HG02571 (cell line): ENCODE measurements at regions not wholly inside any gene's neighbourhood (a gene's known extent, or its start where the extent isn't known, plus 50 kb on each side); places are given as distances from the start of the nearest gene placed in this dataset.

Experiments used
- ATAC-seq: cut with Tn5 transposase; IDR thresholded peaks from one replicate; pipeline ENCODE4 v1.9.1; 2021; ENCODE audit warnings: mild to moderate bottlenecking, moderate library complexity; ENCODE audit not compliant: unreplicated experiment

GRCh38 chr7:46565253-46566096, 644.4 kb upstream of the IGFBP3 start:
- no peak for ATAC-seq

DNA sequence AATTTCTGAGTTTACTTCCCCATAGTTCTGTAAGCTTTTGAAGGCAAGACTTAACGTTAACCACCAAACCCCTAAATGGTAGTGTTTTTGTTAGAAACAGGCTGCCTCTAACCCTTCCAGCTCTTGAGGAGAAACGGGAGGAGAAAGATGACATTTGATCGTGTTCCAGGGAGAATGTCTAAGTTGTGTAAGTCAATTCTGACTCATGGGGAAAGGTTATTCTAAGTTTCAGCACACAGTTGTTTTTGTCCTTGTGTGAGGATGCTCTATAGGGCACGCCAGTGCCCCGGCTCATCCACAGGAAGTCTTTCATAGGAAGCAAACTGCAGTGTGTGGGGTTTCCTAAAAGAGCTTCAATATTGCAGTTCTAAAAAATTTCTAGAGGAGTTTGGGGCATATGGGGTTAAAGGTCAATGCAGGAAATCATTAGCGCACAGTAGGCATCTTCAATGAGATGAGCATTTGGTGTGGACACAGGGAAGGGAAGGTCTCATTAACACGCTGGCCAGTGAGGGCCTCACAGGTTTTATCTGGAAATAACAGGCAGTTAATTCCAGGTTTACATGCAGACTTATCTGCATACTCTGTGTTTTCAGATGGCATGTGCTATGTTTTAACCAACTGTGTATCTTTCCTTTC, 638.2 kb upstream of the IGFBP3 start:
- no peak for ATAC-seq

- ATAC-seq = no peak
Measured at GRCh38 chr7:46558482-46559193, 637.6 kb upstream of the IGFBP3 start.

DNA sequence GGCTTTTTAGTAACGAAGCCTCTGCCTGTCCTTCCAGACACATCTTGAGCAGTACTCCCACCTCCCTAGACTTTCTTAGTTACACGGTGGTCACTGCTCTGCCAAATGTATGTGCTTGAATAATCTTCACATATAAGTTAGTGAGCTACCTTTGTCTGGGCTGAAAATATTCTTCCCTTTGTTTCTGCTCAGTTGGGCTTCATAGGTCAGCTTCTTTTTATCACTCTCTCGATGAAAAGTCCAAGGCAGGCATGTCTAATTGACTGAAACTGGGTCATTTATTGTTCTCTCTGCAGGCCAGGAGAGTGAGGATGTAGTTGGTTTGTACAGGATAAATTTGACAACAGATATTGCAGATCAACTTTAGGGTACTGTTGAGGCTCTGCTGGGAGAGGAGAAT, 636.7 kb upstream of the IGFBP3 start:
- no peak for ATAC-seq

- ATAC-seq = no peak
Measured at GRCh38 chr7:46557295-46557711, 636.2 kb upstream of the IGFBP3 start.

GRCh38 chr7:46554688-46555422, 633.8 kb upstream of the IGFBP3 start:
- ATAC-seq = no peak

DNA sequence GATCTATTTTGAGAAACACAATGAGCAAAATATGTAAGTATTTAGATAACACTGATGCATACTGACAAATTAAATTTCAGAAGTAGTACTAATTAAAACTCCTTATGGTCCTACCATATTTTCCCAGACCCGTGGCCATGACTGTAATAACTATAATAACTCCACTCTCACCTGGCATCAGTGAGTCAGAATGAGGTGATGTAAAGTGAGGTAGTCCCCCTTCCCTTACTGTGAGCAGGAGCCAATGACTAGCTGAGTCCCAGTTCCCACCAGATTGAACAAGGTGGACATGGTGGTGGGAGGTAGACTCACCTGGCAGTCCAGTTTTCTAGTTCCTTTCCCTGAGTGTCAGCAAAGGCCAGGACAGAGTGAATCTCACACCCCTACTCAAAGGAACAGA, 630.5 kb upstream of the IGFBP3 start:
- no peak for ATAC-seq

DNA sequence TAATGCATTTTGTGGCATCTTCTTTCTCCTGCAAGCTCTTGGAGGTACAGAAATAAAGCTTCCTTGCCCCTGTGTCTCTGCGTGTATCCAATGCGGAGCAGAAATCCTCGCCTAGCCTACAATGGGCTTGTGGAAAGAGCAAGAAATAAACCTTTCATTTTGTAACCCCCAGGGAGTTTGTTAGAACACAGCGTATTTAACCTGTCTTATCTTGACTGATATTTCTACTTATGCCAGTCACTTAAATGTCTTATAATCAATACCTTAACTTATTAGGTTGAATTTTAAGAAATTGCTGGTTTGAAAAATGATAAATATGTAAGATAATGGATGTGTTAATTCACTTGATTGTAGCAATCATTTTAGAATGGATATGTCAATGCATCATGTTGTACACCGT, 629.8 kb upstream of the IGFBP3 start:
- ATAC-seq = no peak

GRCh38 chr7:46549892-46550639, 629.0 kb upstream of the IGFBP3 start:
- ATAC-seq = no peak

- ATAC-seq = no peak
Measured at GRCh38 chr7:46549347-46549746, 628.3 kb upstream of the IGFBP3 start.

DNA sequence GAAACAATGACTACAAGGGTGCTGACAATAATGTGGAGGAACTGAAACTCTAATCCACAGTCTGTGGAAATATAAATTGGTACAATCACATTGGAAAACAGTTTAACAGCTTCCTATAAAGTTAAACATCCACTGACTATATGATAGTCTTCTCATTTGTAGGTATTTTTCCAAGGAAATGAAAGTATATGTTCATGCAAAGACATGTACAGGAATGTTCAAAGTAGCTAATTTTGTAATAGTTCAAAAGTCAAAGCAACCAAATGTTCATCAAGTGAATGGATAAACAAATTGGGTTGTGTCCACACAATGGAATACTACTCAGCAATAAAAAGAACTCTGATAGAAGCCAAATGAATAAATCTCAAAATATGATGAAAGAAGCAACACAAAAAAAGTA, 626.0 kb upstream of the IGFBP3 start:
- ATAC-seq = no peak

GRCh38 chr7:46545790-46546189, 624.7 kb upstream of the IGFBP3 start:
- ATAC-seq = no peak

DNA sequence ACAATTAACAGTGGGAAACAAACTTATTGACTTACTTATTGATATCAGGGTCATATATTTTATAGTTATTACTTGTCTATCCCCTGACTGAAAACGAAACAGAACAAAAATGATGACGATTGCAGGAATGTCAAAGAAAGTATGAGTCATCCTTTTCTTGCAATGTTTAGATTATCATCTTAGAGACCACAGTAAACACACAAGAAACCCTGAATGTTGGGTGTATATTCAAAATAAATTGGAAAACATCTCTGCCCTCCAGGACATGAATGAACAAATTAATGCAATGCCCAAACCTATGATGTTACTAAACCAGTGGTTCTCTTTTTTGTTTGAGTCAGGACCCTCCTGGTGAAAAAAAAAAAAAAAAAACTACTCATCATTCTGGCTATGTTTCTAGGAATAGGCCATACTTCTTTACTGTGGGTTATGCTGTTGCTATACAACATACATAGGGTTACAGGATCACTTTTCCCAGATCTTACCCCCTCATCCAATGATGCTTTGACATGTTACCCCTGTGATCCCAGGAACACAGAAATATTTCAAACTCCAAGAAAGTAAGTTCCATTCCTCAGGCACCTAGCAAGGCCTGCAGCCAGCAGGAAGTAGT, 623.4 kb upstream of the IGFBP3 start:
- no peak for ATAC-seq

GRCh38 chr7:46542076-46542475, 621.0 kb upstream of the IGFBP3 start:
- ATAC-seq = no peak

DNA sequence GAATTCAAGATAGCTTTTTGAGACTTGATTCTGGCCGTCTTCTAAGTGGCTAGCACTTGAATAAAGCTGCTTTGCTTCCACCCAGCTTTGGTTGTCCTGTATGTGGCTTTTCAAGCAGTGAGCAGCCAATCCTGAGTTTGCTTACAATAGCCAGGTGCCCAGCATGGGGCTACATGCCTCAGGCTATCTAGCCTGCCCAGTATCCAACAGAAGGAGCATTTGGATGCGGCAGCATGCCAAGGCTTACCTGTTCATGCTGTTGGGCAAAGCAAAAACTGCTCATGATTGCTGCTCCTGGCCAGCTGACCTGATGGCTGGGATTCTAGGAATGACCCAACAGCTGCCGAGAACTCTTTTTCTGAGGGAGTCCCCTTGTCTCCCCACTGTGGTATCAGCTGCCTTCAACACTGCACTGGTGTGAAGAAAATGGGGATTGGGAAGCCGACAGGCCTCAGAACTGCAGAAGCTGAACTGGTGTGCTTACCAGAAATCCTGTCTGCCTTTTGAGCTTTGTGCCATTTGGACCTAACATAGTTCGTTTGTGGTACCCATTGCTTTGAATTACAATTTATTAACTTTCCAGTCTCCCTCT, 618.9 kb upstream of the IGFBP3 start:
- ATAC-seq = no peak

GRCh38 chr7:46537191-46537905, 616.3 kb upstream of the IGFBP3 start:
- no peak for ATAC-seq

- no peak for ATAC-seq
Measured at GRCh38 chr7:46534664-46535588, 613.9 kb upstream of the IGFBP3 start.

DNA sequence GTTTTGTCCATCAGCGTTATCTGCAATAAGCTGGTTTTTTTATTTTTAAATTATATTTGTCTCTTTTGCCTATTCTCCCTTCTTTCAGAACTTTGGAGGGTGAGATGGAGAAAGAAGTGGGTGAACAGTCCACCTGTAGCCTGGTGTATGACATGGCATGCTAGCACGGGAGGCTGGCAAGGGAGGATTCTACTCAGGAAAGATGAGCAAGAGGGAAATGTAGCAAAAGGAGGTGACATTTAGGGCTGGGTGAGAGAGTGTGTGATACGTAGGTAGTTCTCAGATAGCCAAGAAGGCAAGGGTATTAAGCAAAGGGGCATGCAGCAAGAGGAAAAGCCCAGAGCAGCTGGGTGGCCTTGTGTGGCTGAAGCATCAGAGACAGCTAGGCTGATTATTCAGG, 612.9 kb upstream of the IGFBP3 start:
- no peak for ATAC-seq
